GM12872 (cell line): ENCODE measurements at regions not wholly inside any gene's neighbourhood (a gene's known extent, or its start where the extent isn't known, plus 50 kb on each side); places are given as distances from the start of the nearest gene placed in this dataset.

Source experiments
- TF ChIP-seq, protein P1 (sequence below): IDR thresholded peaks from 3 replicates; pipeline ENCODE4 v1.5.1; 2011; ENCODE audit warnings: low read depth, mild to moderate bottlenecking, low read length, moderate library complexity; ENCODE audit not compliant: insufficient read depth

DNA sequence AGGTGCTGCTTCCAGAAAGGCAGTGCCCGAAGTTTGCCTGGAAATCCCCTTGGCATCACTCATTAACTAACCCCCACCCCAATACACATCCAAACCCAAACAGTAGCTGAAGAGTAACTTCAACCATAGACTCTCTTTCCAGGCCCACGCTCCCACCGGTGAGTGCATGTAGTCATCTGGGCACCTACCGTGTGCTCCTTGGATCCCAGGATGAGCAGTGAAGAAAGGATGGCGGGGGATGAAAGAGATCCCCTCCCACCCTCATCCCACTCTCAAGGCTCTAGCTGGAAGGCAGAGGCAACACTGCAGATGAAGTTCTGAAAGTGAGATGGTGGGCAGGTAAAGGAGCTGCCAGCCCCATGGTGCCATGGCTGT lies 305.0 kb downstream of the SOX9 start:
- TF ChIP-seq, protein P1, sequence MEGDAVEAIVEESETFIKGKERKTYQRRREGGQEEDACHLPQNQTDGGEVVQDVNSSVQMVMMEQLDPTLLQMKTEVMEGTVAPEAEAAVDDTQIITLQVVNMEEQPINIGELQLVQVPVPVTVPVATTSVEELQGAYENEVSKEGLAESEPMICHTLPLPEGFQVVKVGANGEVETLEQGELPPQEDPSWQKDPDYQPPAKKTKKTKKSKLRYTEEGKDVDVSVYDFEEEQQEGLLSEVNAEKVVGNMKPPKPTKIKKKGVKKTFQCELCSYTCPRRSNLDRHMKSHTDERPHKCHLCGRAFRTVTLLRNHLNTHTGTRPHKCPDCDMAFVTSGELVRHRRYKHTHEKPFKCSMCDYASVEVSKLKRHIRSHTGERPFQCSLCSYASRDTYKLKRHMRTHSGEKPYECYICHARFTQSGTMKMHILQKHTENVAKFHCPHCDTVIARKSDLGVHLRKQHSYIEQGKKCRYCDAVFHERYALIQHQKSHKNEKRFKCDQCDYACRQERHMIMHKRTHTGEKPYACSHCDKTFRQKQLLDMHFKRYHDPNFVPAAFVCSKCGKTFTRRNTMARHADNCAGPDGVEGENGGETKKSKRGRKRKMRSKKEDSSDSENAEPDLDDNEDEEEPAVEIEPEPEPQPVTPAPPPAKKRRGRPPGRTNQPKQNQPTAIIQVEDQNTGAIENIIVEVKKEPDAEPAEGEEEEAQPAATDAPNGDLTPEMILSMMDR: no peak

DNA sequence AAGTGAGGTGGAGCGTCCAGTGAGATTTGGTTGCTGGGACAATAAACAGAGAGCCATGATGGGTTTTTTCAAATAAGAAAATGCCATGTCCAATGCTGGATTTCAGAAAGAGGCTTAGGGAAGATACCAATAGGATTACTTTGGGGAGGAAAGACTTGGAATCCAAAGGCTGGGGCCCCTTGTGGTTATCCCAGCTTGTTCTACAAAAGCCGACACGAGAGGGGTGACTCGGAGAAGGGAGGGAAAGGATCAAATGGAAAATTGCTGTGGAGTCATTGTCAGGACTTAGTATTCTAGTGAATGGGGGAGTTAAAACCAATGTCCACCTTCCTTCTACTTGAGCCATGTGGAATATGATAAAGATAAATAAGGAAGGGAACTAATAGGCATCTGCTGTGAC lies 305.5 kb downstream of the SOX9 start:
- TF ChIP-seq, protein P1: no peak

DNA sequence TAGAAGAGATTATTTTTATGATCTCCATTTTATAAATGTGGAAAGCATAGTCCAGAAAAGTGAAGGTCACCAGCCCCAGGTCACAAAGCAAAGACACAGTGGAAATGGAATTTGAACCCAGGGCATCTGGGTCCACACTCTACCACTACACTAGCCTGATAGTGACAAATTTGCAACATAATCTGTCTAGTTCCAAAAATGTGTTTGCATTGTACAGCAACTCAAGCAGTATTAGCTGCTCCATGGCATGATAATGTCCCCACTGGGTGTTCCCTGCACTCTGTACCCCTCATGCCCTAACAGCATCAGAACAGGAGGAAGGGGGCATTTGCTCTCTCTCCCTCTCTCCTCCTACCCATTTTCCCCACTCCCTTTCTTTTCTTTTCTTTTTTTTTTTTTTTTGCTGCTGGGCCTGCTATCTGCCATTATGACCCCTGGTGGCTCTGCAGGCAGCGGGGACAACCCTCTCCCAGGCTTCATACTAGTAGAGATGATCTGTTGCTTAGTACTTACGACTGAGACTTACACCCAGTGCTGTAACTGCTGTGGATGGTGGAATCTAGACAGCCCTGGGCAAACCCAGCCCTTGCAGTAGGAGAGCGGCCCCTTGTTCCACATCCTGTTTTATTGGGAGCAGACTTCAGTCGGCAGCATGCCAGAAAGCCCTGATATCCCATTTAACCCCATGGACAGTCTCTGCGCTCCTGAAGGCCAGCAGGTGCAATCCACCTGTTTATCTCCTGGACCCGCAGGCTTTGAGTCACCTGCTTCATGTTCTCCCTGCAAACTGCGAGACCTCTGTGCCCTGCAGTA lies 306.3 kb downstream of the SOX9 start:
- TF ChIP-seq, protein P1: no peak

DNA sequence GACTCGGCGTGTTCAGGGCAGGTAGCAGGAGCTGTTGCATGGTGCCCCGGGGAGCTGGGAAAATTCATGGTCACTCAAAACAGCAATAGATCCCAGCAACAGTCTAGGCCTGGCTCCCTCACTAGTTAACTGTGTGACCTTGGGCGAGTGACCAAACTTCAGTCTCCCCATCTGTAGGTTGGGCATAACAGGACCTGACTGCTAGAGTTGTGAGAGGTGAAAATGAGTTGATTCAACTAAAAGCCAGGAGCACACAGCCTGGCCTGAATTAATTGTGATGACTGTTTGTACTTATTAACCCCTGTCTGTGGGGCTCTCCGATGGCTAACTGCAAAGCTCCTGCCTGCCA lies 306.9 kb downstream of the SOX9 start:
- TF ChIP-seq, protein P1: no peak

DNA sequence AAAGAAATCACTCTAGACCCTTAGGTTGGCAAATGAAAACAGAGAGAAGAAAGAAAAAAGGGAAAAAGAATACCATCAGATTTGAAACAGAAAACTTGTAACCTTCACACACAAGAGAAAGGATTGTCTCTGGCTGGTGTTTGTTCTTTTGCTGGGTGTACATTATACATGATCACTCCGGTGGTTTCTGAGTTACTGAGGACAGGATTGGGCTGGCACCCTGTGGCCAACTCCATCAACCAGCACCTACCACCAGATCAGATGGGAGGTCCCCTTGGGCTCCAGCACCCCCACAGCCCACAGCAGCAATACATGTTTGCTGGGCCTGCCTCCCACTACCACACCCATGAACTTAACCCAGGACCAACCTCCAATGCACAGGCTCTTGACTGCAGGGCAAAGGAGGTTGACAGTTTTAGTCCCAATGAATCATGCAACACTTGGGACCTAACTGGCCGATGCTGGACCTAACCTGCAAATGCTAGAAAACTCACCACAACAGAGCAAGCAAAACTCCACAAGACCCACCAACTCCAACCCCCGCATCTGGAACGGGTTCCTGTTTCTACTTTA lies 308.3 kb downstream of the SOX9 start:
- TF ChIP-seq, protein P1: no peak

DNA sequence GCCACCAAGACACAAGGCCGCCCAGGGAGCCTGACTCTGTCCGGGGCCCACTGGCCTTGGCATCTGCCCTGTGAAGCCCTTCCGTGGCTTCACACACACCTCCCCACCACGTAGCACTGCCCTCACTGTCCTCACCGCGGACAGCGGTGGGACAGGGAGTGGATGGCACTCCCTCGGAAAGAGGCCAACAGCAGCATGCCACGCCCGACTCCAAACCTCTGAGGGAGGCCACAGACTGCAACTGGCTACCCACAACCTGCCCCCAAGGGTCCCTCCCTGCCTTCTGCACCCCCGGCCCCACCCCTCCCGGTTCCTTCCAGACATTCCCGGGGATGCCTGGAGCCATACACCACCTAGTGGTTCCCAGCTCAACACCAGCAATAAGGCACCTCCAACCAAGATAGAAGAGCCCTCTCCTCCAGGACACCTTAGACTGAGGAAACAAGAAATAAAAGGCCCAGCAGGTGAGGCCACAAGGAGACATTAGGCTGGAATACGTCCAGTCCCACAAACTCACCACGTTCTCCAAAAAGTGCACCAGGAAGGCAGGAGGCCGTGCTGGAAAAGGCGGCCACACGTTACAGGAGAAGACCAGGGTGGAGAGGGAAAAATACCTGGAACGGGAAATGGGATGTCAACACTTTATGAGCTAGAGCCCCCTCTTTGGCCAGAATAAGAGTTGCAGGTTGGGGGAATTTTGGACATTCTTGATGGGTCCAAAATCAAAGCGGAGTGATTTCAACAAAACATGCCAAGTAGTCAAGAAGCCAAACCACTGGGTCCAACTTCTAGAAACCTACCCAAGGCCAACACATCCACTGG lies 310.0 kb downstream of the SOX9 start:
- TF ChIP-seq, protein P1: peak; percentile 13; the same call in 2 of the 3 replicates

DNA sequence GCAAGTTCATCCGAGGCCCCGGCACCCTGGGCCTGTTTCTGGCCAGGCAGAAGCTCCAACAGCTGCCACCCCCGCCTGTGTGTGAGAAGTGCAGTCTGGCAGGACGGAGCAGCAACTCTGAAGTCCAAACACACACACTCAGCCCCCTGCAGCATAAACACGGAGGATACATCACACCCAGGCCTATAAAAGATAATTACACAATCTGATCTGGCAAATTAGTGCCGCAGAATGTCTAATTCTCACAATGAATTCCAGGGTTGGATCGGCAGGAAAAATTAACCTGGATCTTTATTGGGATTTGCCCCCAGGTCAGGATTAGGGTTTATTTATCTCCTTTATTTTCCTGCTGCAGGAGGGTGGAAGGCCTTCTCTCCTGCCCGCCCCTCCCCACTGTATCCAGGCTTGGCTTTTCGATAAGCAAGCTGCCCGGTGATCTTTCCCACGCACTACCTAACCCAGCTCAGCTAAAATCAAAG lies 311.4 kb downstream of the SOX9 start:
- TF ChIP-seq, protein P1: no peak
